ENCODE measurements at regions not wholly inside any gene's neighbourhood (a gene's known extent, or its start where the extent isn't known, plus 50 kb on each side); places are given as distances from the start of the nearest gene placed in this dataset.

DNA sequence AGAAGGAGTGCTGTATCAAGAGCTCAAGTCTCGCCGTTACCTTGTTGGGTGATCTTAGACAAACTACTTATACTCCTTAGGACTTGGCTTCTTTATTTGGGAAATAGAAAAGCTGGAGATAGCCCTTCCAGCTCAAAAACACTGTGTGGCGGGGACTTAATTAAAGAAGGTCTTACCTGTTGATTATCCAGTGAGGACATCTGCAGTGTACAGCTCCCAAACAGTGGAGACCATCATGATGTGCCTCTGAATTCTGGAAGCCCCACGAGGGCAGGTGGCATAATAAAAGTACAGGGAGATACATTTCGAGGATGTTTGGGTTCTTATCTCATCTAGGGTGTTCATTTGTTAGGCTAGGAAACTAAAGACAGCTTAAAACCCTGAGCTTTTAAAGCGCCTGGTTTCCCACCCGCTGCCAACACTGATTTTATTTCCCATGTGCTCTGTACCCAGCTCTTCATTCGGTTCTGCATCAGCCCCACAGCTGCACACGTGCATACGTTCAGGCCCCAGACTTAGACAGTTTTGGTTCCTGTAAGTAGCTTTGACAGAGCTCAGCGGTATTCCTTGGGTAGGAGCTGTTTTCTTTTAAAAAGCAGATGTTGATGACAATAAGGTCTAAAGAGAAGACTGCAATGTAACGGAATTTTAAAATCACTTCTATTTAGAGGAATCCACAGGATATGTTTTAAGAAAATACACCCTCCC, 80.5 kb upstream of the SIX2 start:
- Histone ChIP-seq H3K79me2 (replicated peaks; ENCODE audit: insufficient read depth, low read length) (no peaks in the 10 kb centered on the region), H3K36me3 (ENCODE audit: insufficient read depth, low read length) (no peaks in the 10 kb centered on the region), H3K9me3 (ENCODE audit: low read length) (no peaks in the 10 kb centered on the region), H3K4me2 (ENCODE audit: low read length) (no peak overlapping the region), H2AFZ (ENCODE audit: low read depth, low read length) (no peak overlapping the region), H3K4me3 (ENCODE audit: low read length) (no peak overlapping the region), H3K27me3 (ENCODE audit: insufficient read depth, low read depth, low read length) (no peaks in the 10 kb centered on the region), H3K9ac (ENCODE audit: low read length) (no peak overlapping the region), H3F3A (ENCODE audit: insufficient read depth, low read length, poor library complexity, severe bottlenecking) (no peaks in the 10 kb centered on the region), H3K27ac (ENCODE audit: low read length) (no peak overlapping the region), H4K20me1 (ENCODE audit: insufficient read depth) (no peaks in the 10 kb centered on the region), H3K9me2 (ENCODE audit: insufficient read depth, low read length) (no peaks in the 10 kb centered on the region)
- TF ChIP-seq EZH2 (IDR thresholded peaks at IDR 0.05; ENCODE audit: borderline replicate concordance, insufficient read depth, low read length, poor library complexity, severe bottlenecking), result no peak
- no peak for TF ChIP-seq SMC3 (conservative IDR thresholded peaks at IDR 0.05; ENCODE audit: poor library complexity)
- no peak for TF ChIP-seq MXI1 (conservative IDR thresholded peaks at IDR 0.05; ENCODE audit: poor library complexity, severe bottlenecking)
- no peak for TF ChIP-seq TAF1 (IDR thresholded peaks at IDR 0.05; ENCODE audit: low read depth)
- TF ChIP-seq EP300 (conservative IDR thresholded peaks at IDR 0.05; ENCODE audit: poor library complexity, severe bottlenecking), result no peak
- TF ChIP-seq POLR2AphosphoS5 (IDR thresholded peaks at IDR 0.05), result no peak
- TF ChIP-seq, protein P1, sequence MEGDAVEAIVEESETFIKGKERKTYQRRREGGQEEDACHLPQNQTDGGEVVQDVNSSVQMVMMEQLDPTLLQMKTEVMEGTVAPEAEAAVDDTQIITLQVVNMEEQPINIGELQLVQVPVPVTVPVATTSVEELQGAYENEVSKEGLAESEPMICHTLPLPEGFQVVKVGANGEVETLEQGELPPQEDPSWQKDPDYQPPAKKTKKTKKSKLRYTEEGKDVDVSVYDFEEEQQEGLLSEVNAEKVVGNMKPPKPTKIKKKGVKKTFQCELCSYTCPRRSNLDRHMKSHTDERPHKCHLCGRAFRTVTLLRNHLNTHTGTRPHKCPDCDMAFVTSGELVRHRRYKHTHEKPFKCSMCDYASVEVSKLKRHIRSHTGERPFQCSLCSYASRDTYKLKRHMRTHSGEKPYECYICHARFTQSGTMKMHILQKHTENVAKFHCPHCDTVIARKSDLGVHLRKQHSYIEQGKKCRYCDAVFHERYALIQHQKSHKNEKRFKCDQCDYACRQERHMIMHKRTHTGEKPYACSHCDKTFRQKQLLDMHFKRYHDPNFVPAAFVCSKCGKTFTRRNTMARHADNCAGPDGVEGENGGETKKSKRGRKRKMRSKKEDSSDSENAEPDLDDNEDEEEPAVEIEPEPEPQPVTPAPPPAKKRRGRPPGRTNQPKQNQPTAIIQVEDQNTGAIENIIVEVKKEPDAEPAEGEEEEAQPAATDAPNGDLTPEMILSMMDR (IDR thresholded peaks at IDR 0.05; ENCODE audit: poor library complexity, severe bottlenecking), result no peak
- TF ChIP-seq, protein P2, sequence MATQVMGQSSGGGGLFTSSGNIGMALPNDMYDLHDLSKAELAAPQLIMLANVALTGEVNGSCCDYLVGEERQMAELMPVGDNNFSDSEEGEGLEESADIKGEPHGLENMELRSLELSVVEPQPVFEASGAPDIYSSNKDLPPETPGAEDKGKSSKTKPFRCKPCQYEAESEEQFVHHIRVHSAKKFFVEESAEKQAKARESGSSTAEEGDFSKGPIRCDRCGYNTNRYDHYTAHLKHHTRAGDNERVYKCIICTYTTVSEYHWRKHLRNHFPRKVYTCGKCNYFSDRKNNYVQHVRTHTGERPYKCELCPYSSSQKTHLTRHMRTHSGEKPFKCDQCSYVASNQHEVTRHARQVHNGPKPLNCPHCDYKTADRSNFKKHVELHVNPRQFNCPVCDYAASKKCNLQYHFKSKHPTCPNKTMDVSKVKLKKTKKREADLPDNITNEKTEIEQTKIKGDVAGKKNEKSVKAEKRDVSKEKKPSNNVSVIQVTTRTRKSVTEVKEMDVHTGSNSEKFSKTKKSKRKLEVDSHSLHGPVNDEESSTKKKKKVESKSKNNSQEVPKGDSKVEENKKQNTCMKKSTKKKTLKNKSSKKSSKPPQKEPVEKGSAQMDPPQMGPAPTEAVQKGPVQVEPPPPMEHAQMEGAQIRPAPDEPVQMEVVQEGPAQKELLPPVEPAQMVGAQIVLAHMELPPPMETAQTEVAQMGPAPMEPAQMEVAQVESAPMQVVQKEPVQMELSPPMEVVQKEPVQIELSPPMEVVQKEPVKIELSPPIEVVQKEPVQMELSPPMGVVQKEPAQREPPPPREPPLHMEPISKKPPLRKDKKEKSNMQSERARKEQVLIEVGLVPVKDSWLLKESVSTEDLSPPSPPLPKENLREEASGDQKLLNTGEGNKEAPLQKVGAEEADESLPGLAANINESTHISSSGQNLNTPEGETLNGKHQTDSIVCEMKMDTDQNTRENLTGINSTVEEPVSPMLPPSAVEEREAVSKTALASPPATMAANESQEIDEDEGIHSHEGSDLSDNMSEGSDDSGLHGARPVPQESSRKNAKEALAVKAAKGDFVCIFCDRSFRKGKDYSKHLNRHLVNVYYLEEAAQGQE (IDR thresholded peaks at IDR 0.05; ENCODE audit: borderline replicate concordance), result no peak
- TF ChIP-seq RAD21 (conservative IDR thresholded peaks at IDR 0.05), result no peak

DNA sequence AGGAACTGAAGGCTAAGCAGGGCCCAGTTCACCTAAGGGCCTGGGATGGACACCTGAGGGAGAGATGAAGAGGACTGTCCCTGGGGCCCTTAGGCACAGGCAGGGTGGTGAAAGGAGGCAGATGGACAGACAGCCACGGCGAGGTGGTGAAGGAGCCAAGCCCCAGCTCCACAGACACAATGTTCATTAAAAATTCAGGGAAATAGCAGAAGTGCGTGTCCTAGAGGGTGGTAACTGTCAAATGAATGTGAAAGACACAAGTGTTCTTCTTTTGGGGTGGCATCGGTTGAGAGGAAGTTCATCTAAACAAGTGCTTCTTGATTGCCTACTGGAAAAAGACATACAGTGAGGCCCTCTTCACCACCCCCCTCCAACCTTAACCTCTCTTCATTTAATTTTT, 76.2 kb upstream of the SIX2 start:
- no peaks in the 10 kb centered on the region for H3K27me3 ChIP-seq (ENCODE audit: insufficient read depth, low read depth, low read length)
- no peak overlapping the region for H3K9ac ChIP-seq (ENCODE audit: low read length)
- H4K20me1 ChIP-seq (ENCODE audit: insufficient read depth), result no peaks in the 10 kb centered on the region
- no peaks in the 10 kb centered on the region for H3K9me3 ChIP-seq (ENCODE audit: low read length)
- H3K4me2 ChIP-seq (ENCODE audit: low read length), result no peak overlapping the region
- H3F3A ChIP-seq (ENCODE audit: insufficient read depth, low read length, poor library complexity, severe bottlenecking), result no peaks in the 10 kb centered on the region
- H3K79me2 ChIP-seq (replicated peaks; ENCODE audit: insufficient read depth, low read length), result no peaks in the 10 kb centered on the region
- no peak for TF ChIP-seq SMC3 (conservative IDR thresholded peaks at IDR 0.05; ENCODE audit: poor library complexity)
- no peak for TF ChIP-seq TAF1 (IDR thresholded peaks at IDR 0.05; ENCODE audit: low read depth)
- TF ChIP-seq, protein P2 (IDR thresholded peaks at IDR 0.05; ENCODE audit: borderline replicate concordance), result no peak
- TF ChIP-seq, protein P1 (IDR thresholded peaks at IDR 0.05; ENCODE audit: poor library complexity, severe bottlenecking), result no peak
- no peak for TF ChIP-seq RAD21 (conservative IDR thresholded peaks at IDR 0.05)
- TF ChIP-seq EP300 (conservative IDR thresholded peaks at IDR 0.05; ENCODE audit: poor library complexity, severe bottlenecking), result no peak
- no peak for TF ChIP-seq EZH2 (IDR thresholded peaks at IDR 0.05; ENCODE audit: borderline replicate concordance, insufficient read depth, low read length, poor library complexity, severe bottlenecking)
- TF ChIP-seq POLR2AphosphoS5 (IDR thresholded peaks at IDR 0.05), result no peak
- no peaks in the 10 kb centered on the region for H3K9me2 ChIP-seq (ENCODE audit: insufficient read depth, low read length)
- no peak overlapping the region for H3K4me3 ChIP-seq (ENCODE audit: low read length)
- H2AFZ ChIP-seq (ENCODE audit: low read depth, low read length), result no peak overlapping the region
- H3K36me3 ChIP-seq (ENCODE audit: insufficient read depth, low read length), result no peaks in the 10 kb centered on the region
- no peak overlapping the region for H3K27ac ChIP-seq (ENCODE audit: low read length)
